ENCODE measurements at regions not wholly inside any gene's neighbourhood (a gene's known extent, or its start where the extent isn't known, plus 50 kb on each side); places are given as distances from the start of the nearest gene placed in this dataset.
"Not testable (repeated sequence)": the region's sequence is repeated elsewhere in the genome, so short reads cannot be mapped to it uniquely, and the experiment has no call there.

DNA sequence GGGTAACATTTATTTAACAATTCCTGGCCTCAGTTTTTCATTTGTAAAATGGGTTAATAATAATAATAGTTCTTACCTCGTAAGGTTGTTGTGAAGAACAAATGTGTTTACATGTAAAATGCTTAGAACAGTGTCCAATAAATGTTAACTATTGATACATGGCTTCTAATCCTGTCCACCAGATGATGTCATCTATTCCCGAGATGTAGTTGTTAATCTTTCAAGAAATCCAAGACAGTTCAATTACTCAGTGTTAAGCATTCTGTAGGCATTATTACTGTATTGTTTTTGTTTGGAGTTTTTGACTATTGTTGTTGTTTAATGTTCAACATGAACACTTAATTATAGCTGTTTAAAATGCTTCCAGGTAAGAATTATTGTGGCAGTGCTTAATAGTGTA, 131.0 kb upstream of the FNDC3A start:
- DNase-seq, result no peak

GRCh38 chr13:48849515-48849914, 126.2 kb upstream of the FNDC3A start:
- DNase-seq, result no peak

DNA sequence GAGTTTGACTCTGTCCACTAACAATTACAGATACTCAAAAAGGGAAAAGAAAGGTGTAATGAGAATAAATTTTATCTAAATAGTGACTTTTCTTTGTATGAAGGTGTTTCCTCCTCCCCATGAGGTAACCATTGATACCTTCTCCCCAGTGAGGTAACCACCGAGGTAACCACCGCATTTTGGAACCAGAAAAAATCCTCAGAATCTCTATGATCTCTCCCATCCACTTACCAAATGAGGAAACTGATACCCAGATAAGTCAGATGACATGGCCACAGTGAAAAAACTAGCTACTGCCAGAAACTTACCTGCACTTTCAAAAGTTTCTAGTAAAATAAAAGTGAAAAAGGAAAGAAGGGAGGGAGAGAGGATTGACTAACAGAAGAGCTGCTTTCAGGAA, 124.0 kb upstream of the FNDC3A start:
- no peak for DNase-seq

DNA sequence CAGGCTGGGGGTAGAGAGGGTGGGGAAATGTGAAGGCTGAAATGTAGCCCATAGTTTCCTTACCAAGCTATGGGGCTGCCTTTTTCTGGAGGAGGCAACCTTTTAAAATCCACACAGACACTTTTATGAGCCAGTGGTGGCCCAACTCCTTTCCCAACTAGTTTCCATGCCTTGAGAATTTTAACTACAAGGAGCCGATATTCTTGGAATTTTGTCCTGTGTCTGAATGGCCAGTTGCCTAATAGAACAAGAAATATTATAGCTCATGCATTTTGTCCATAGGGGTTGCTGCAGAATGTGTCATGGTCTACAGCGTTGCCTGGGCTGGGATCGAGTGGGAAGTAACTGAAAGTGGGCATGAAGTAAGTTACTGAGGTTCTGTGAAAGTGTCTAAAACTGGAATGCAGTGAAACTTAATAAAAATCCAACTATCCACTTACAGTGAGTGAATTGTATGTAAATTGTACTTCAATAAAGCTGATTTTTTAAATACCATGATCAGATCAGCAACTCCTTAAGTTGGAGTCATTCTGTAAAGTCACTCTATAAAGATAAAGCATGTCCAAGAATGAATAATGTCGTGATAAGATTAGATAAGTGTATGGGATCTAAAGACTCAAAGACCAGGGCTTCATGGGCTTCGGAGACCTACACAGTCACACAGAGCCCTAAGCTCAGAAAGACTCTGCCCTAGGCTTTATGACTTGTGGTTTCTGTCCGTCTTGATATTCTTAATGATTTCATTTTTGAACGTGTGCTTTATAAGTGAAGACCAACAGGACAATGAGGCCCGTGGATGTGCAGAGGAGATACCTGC, 122.6 kb upstream of the FNDC3A start:
- no peak for DNase-seq

GRCh38 chr13:48853728-48854102, 122.0 kb upstream of the FNDC3A start:
- no peak for DNase-seq

GRCh38 chr13:48857576-48857975, 118.1 kb upstream of the FNDC3A start:
- DNase-seq, result no peak

DNA sequence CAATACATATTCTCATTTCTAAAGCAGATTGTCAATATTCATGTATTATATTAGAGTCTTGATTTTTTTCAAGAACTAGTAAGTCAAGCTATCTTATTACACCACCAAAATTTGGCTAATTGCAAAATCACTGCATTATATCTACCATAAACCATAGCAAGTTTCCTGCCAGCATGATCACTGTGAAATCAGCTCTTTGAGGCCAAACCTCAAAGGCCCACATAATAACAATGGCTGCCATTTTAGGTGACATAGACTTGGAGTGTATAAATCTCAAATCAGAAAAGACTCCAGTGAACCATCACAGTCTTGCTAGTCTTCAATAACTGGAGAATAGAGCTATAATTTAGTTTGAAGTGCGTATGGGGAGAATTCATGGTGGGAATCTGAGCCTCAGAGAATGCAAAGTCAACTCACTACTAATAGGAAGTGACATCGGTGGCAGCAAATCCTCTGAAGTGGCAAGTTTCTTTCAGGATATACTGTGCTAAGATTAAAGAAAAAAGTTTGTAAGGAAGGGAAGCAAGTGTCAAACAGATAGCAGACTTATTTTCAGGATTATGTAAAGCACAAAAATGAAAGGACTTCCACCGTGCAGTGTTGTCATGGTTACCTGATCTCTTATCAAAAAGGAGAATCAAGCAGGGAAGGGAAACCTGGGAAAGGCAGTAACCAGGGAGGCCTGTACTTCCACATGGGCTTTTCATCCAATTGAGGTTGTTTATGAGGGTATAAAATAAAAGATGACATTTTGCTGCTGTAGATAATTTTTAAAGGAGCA, 117.4 kb upstream of the FNDC3A start:
- no peak for DNase-seq

DNA sequence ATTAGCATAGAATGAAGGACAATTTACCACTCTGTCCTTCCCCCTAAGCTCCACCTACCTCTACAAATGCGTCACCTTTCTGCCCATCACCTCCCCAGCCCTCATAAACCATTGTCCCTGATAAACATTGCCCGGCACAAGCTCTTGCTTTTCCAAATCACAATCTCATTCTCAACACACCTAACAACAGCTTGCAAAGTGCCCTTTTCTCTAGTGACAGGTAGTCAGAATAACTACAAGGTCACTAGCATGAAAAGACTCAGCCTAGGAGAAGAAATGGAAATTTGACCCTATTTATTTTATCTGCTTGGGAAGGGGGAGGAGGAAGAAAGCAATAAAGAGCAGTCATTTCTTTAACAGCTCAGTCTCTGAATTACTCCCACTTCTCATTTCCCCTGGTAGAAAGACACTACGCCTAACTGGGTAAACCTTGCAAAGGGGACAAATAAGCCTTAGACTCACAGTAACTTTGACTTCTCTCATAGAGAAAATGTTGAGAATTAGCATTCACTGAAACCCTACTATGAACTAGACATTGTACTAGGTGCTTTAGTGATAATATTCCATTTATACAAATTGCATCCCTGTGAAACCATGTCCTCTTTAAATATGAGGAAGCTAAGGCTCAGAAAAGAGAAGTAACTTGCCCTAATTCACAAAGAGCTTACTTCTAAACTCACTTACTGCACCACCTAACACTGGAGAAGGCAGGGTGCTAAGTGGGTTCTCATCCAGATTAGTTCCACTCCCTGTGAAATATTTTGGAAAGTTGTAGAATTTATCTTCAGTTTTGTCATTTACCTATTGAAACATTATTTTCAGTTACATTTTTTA, 116.2 kb upstream of the FNDC3A start:
- DNase-seq, result no peak

GRCh38 chr13:48860364-48860763, 115.3 kb upstream of the FNDC3A start:
- DNase-seq, result no peak

DNA sequence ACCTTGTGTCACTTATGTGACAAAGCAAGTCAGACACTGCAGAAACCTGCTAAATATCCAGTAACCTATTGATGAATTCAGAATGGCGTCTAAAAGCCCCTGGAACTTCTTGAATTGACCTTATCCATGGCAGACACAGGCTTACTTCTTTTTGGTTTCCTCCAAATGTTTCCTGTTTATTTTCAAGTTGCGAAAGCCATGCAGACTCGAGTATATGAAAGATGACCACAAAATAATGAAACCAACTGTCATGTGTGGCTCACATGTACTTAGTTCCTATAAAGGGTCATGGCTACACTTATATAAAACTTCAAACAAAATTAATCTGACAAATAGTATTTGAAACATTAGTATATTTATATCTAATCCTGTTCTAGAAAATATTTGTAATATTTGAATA, 113.1 kb upstream of the FNDC3A start:
- no peak for DNase-seq

- DNase-seq, result no peak
These were observed 111.6 kb upstream of the FNDC3A start for GRCh38 chr13:48864100-48864499.

DNA sequence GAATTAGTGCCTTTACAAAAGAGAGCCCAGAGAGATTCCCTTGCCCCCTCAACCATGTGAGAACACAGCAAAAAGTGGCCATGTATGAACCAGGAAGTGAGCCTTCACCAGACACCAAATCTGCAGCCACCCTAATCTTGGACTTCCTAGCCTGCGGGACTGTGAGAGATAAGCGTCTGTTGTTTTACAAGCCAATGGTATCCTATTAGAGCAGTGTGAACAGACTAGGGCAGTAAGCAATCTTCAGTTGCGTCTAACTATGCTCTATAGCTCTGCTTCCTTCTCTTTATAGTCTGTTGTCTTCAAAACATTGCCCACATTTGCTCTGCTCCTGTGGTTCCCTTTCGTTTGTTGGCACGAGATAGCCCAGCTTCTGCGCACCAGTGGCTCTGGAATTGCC, 109.5 kb upstream of the FNDC3A start:
- no peak for DNase-seq

DNA sequence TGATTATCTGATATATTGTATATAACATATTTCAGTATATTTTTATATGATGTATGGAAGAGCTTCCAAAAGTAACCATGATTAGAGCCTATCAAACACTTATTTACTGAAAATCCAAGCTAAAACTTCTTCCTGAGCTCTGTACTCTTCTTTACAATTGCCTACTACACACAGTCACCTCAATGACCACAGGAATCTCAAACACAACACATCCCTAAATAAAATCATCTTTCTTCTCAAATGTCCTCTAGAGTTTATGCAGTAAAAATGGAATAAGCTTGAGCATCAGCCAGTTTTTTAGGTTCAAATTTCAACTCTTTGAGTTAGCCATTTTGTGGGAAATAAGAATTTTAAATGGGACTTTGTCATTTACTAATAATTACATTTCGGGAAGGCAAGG, 102.6 kb upstream of the FNDC3A start:
- DNase-seq, result no peak

GRCh38 chr13:48873587-48873986, 102.1 kb upstream of the FNDC3A start:
- DNase-seq, result no peak

DNA sequence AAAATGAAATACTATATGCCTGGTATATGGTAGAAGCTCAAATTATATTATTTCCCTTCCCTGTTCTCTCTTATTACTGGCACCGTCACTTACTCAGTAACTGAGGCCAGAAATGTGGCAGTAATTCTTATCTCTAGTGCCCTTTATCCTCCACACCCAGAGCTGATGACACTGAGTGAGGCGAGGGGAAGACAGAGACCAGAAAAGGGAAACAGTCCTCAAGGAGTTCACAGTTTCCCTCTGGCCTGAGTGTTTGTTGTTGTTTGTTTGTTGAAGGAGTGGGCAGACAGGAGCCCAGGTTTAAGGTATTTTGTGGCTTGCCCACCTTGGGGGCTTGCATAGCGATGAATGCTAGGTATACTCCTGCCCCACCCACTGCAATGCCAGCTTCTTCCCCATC, 101.5 kb upstream of the FNDC3A start:
- DNase-seq, result no peak

DNA sequence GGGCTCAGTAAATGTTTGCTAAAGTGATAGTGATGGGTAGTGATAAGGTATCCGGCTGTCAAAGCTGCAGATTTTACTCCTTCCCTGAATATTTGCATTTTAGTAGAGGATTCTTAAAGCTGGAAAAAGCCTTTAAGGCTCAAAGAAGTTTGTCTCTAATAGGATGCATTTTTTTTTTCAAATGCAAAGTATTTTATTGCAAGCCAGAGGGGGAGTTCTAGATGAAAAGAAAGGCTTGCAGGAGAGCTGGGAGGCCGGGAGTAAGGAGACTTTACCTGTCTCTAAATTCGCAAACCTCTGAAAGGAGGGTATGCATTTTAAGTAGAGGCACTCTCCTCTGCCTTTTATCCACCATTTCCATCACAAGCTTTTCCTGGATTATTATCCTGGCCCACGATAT, 100.7 kb upstream of the FNDC3A start:
- DNase-seq, result no peak

- DNase-seq, result no peak
These were observed 99.4 kb upstream of the FNDC3A start for GRCh38 chr13:48876289-48876688.

GRCh38 chr13:48879432-48879831, 96.3 kb upstream of the FNDC3A start:
- DNase-seq, result no peak

GRCh38 chr13:48879854-48880253, 95.9 kb upstream of the FNDC3A start:
- no peak for DNase-seq

- DNase-seq, result not testable (repeated sequence)
These were observed 91.9 kb upstream of the FNDC3A start for GRCh38 chr13:48883786-48884185.

GRCh38 chr13:48885027-48885395, 90.7 kb upstream of the FNDC3A start:
- DNase-seq, result no peak

DNA sequence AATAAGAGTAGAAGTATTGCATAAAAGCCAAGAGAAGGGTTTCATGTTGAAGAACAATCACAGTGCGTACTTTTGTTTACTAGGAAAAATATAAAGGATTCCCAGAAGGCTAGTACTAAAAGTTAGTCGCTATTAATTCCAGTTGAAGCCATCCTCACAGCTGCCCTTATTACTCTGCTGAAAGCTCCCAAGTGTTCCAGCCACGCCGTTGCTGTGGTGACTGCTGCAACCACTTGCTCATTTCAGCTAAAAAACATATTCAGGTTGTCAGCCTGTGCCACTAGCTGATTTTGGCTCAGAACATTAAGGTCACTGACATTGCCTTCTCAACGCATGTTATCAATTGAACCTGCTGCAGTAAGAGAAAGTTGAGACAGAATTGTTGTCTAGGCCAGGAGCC, 87.1 kb upstream of the FNDC3A start:
- no peak for DNase-seq

- no peak for DNase-seq
These were observed 85.3 kb upstream of the FNDC3A start for GRCh38 chr13:48890391-48890790.

DNA sequence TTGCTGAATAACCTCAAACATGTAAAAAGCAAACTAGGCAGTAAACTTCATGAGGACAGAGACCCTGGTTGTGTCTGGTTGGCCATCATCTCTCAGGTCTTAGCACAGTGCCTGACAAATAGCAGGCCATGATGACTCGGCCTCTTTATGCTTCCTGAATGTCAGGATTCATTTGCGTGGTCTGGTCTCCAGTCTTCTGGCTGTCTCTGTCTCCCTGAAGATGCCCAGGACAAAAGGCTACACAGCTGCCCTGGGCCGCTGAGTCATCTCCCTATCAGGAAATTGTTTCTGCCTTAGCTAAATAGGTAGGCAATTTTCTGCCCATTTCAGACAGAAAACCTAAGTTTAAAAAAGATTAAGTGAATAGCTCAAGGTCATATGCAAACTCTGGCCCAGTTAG, 84.1 kb upstream of the FNDC3A start:
- DNase-seq, result no peak

All from CD4-positive, alpha-beta T cell treated with Interleukin-15 for 1 hour (primary cell).